GM18507 (cell line): ENCODE measurements at regions not wholly inside any gene's neighbourhood (a gene's known extent, or its start where the extent isn't known, plus 50 kb on each side); places are given as distances from the start of the nearest gene placed in this dataset.
"Not testable (repeated sequence)": the region's sequence is repeated elsewhere in the genome, so short reads cannot be mapped to it uniquely, and the experiment has no call there.

Source experiments
- DNase-seq: peaks from one replicate; pipeline ENCODE4 v3.0.0; 2011; ENCODE audit warnings: low read depth; ENCODE audit not compliant: insufficient read length; ENCODE audit errors: extremely low spot score
- FAIRE-seq: peaks from 2 replicates; lab custom pipeline; 2011; peaks lifted over from hg19 to GRCh38; lab: Jason Lieb, UNC

DNA sequence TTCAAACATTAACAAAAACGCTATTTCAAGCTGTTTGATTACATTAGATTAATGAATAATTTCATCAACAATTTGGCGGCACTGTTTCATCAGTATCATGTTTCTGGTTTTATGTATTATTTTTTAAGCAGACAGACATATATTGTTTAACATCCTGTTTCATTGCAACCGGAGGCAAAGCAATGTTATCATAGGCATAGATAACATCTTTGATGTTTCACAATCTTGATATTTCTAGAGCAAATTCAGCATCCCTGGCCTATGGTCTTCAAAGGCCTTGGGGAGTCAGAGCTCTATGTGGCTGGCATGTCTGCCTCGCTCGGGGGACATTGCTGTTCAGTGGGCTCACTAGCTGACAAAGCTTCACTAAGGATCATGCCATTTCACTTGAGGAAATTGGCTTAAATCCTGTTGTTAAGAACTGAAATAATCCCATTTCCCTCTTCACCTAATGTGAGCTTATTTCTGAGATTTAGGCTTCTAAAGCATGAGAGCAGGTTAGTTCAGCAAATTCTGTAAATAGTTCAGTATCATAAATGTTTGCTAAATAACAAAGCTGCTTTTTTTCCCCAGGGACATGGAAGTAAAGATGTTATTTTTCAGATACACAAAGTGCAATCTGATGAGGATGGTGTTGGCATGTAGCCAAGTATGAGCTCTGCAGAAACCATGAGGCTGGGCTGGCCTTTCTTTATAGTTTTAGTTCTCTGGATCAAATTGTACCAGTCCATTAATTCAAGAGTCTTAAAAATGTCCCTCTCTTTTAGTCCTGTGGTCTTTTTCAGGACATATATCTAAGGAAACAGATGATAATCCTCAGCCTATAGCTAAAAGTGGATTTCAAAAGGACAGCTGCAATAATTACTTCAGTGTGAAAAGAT, 941.4 kb downstream of the PLOD2 start:
- no peak for DNase-seq

DNA sequence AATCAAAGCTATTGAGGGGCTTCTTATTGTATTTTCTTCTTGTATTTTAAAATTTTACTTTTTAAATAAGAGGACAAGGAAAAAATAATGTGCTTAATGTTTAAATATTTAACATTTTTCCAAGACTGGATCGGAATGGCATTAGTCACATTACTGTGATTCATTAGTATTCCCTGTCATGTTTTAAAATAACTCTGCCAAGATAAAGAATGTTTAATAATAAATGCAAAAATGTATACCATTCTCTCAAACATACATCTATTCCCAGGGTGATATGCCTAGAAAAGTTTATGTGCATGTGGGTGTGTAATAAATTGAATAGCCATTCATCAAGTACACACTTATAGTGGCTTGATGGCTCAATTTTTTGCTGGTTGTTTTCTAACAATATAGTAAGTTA, 936.1 kb downstream of the PLOD2 start:
- FAIRE-seq, result no peak
- no peak for DNase-seq

More for the DNA sequence above, 941.4 kb downstream of the PLOD2 start:
- no peak for FAIRE-seq

GRCh38 chr3:145243875-145244274, 917.1 kb downstream of the PLOD2 start:
- no peak for FAIRE-seq

DNA sequence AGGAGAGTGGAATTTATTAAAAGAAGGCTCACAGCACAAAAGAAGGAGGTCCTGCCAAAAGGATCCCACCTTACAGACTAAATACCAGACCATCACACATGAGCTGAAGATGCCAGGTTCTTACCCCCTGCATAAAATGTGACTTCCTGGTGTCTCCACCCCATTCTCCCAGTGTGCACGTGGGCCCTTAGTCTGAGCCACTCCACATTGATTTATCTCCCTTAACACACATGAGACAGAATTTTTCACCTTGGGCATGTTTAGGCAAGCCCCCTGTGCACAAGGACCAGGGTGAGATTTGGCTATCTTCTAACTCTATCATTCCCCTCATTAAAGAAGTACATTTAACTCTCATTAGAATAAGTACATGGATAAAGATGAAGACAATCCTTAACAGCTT, 916.7 kb downstream of the PLOD2 start:
- FAIRE-seq, result no peak
- DNase-seq, result no peak

More at GRCh38 chr3:145243875-145244274, 917.1 kb downstream of the PLOD2 start:
- no peak for DNase-seq

- no peak for DNase-seq
- no peak for FAIRE-seq
Observed at GRCh38 chr3:145246291-145246690, 914.7 kb downstream of the PLOD2 start.

- FAIRE-seq, result no peak
- no peak for DNase-seq
Observed at GRCh38 chr3:145248928-145249327, 912.1 kb downstream of the PLOD2 start.

GRCh38 chr3:145251311-145251710, 909.7 kb downstream of the PLOD2 start:
- no peak for FAIRE-seq

GRCh38 chr3:145257967-145258366, 903.0 kb downstream of the PLOD2 start:
- DNase-seq, FAIRE-seq: not testable (repeated sequence)

More at GRCh38 chr3:145251311-145251710, 909.7 kb downstream of the PLOD2 start:
- no peak for DNase-seq

DNA sequence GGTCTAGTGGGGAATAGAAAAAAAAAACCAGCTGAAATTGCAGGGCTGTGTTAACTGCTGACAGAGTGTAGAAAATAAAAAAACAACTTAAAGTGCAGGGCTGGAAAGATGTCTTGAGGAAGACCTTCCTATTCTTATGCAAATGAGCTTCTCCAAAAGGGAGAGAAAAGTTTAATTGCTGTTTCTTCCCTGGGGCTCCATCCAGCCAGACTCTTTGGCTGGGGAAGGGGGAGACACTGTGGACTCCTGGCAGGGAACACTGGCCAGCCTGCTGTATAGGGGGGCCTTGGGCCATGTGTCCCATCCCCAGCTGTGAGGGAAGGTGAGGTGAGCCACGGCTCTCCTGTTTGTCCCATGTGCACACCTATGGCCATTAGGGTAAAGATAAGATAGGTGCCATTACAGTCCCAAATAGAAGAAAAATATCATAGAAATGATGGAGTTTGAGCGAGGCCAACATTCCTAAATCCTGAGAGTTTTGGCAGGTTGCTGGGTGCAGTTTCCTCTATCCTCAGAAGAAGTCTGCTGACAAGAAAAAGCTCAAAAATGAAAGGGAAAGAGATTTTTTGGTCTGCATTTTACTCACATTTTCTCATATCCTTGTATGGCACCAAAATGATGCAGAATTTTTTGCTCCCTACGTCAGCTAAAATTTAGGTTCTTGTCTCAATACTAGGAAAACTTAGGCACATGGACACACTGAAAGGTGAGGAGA, 901.7 kb downstream of the PLOD2 start:
- no peak for FAIRE-seq
- no peak for DNase-seq

DNA sequence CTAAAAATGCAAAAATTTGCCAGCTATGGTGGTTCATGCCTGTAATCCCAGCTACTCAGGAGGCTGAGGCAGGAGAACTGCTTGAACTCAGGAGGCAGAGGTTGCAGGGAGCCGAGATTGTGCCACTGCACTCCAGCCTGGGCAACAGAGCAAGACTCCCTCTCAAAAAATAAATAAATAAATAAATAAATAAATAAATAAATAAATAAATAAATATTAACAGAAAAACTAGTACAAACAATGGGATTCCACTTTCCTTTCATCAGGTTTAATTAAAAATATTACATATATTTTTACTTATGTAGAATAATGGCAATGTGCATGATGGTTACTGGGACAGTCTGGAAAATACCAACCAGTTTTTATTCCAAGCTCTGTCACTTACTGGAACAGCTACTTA, 897.5 kb downstream of the PLOD2 start:
- FAIRE-seq, DNase-seq: not testable (repeated sequence)

- no peak for DNase-seq
- FAIRE-seq, result no peak
Observed at GRCh38 chr3:145266368-145266767, 894.6 kb downstream of the PLOD2 start.

- no peak for DNase-seq
- FAIRE-seq, result no peak
Observed at GRCh38 chr3:145269106-145269505, 891.9 kb downstream of the PLOD2 start.

- no peak for FAIRE-seq
- DNase-seq, result no peak
Observed at GRCh38 chr3:145272684-145273083, 888.3 kb downstream of the PLOD2 start.

DNA sequence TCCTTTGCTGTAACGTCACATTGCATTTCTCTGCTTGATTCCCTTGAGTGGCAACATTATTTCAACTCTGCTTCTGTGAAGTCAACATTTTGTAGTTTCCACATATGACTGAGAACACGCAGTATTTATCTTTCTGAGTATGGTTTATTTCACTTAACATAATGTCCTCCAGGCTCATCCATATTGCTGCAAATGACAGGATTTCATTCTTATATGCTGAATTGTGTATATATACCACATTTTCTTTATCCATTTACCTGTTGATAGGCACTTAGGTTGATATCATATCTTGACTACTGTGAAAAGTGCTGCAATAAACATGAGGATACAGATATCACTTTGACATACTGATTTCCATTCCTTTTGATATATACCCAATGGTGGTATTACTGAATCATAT, 878.5 kb downstream of the PLOD2 start:
- FAIRE-seq (no peak), DNase-seq (no peak)

- DNase-seq (no peak), FAIRE-seq (no peak)
Observed at GRCh38 chr3:145286937-145287336, 874.0 kb downstream of the PLOD2 start.

- no peak for FAIRE-seq
Observed at GRCh38 chr3:145290010-145290409, 871.0 kb downstream of the PLOD2 start.

DNA sequence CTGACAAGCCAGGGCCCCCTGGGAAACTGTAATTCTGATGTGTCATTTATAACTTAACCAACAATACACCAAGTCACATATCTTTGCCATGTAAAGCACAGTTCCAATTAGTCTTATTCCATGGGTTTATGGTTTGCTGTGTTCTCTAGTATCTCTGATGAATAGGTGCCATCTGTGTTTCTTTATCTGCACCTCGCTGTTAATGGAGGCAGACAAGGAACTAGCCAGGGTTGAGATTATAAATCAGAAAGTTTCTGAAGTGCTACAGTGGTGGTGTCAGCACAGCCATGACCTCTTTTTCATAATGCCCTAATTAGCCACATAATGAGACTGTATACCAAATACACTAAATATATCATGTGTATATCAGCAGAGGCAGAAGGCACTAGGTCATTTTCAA, 866.4 kb downstream of the PLOD2 start:
- FAIRE-seq, result no peak
- DNase-seq, result no peak

More at GRCh38 chr3:145290010-145290409, 871.0 kb downstream of the PLOD2 start:
- DNase-seq, result no peak

DNA sequence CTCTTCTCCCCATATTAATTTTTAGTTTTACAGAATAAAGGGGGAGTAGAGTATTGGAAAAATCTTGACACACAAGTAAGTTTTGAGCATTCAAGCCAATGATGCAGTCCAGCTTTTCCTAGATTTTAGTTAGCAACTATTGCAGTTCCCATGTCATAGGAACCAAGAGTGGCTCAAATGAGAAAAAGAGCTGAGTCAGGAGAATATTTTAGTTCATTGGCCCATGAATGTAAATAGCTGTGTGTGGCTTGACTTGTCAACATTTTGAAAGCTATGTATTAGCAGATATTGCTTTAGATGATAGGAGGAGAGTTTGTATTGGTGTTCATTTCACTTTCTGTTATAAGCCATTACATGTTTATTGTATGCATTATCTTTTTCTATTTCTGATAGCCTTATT, 853.7 kb downstream of the PLOD2 start:
- FAIRE-seq (no peak), DNase-seq (no peak)

DNA sequence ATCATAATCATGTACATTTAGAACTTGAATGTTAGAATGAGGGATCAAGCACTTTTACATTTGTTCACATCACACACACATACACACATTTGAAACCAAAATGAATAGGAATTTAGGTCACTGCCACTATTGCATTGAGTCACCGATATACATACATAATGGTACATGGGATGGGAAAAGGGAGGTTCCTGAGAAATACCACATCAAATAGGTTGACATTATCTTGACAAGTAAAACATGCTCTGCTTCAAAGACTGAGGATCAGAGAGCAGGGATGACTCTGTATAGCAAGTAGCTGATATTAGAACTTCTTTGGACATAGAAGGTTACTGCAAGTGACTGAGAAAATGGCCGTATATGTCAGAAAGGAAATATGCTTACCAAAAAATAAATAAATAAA, 847.2 kb downstream of the PLOD2 start:
- no peak for FAIRE-seq
- DNase-seq, result no peak

GRCh38 chr3:145316253-145316652, 844.7 kb downstream of the PLOD2 start:
- FAIRE-seq, DNase-seq: not testable (repeated sequence)

DNA sequence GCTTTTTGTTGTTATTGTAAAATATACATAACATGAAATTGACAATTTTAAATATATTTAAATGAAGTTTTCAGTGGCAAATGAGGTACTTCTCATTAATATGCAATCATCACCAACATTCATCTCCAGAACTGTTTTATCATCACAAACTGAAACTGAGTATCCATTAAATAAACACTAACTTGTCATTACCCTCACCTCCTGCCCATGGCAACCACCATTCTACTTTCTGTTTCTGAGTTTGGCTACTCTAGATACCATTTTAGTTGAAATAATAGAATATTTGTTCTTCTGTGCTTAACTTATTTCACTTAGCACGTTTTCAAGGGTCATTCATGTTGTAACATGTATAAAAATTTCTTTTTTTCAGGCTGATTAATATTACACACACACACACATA, 834.3 kb downstream of the PLOD2 start:
- FAIRE-seq, result no peak

More for the DNA sequence above, 834.3 kb downstream of the PLOD2 start:
- no peak for DNase-seq
